AG09309 (cell line): ENCODE measurements at regions not wholly inside any gene's neighbourhood (a gene's known extent, or its start where the extent isn't known, plus 50 kb on each side); places are given as distances from the start of the nearest gene placed in this dataset.

Experiments
- DNase-seq: peaks from one replicate; pipeline ENCODE4 v3.0.0-alpha.2; 2010; ENCODE audit warnings: low read depth
- H3K4me3 ChIP-seq: 2 replicates; pipeline ENCODE4 v1.5.1; 2011; ENCODE audit warnings: mild to moderate bottlenecking, low read depth, low read length, moderate library complexity; ENCODE audit not compliant: control insufficient read depth
- CTCF ChIP-seq: IDR thresholded peaks from 2 replicates; pipeline ENCODE4 v1.5.1; 2011; ENCODE audit warnings: mild to moderate bottlenecking, low read depth, low read length, inconsistent platforms; ENCODE audit not compliant: insufficient read depth, control insufficient read depth; ENCODE audit errors: missing control alignments

GRCh38 chr2:45329045-45329677 is 281.9 kb downstream of the SRBD1 start:
- no peak overlapping the region for H3K4me3 ChIP-seq
- no peak for DNase-seq
- TF ChIP-seq CTCF: no peak

- TF ChIP-seq CTCF: no peak
- no peak for DNase-seq
Observed at GRCh38 chr2:45328264-45328870, 282.7 kb downstream of the SRBD1 start.

GRCh38 chr2:45323344-45323743 is 287.7 kb downstream of the SRBD1 start:
- TF ChIP-seq CTCF: no peak
- no peak for DNase-seq
- no peak overlapping the region for H3K4me3 ChIP-seq

More at GRCh38 chr2:45328264-45328870, 282.7 kb downstream of the SRBD1 start:
- no peak overlapping the region for H3K4me3 ChIP-seq

GRCh38 chr2:45320956-45321355 is 290.1 kb downstream of the SRBD1 start:
- TF ChIP-seq CTCF: no peak
- no peak overlapping the region for H3K4me3 ChIP-seq
- DNase-seq: no peak

GRCh38 chr2:45319683-45320455 is 291.2 kb downstream of the SRBD1 start:
- H3K4me3 ChIP-seq: no peak overlapping the region
- TF ChIP-seq CTCF: no peak
- DNase-seq: no peak

GRCh38 chr2:45318686-45319085 is 292.4 kb downstream of the SRBD1 start:
- no peak overlapping the region for H3K4me3 ChIP-seq
- no peak for DNase-seq

More at GRCh38 chr2:45318686-45319085, 292.4 kb downstream of the SRBD1 start:
- TF ChIP-seq CTCF: no peak
